ENCODE measurements at regions not wholly inside any gene's neighbourhood (a gene's known extent, or its start where the extent isn't known, plus 50 kb on each side); places are given as distances from the start of the nearest gene placed in this dataset.
A peak's percentile ranks its signal among the peaks of the same experiment; 100 is the strongest.
"Not testable (repeated sequence)": the region's sequence is repeated elsewhere in the genome, so short reads cannot be mapped to it uniquely, and the experiment has no call there.

GRCh38 chr1:146686777-146687366, 251.3 kb upstream of the NBPF12 start:
- BruUV-seq (replicated peaks); H3F3A ChIP-seq (ENCODE audit: insufficient read depth, low read depth); H3K9me3 ChIP-seq (ENCODE audit: insufficient read depth, low read depth); H3K27ac ChIP-seq; intact Hi-C loops (cut with micrococcal nuclease; ENCODE audit: unreplicated experiment); H3K36me3 ChIP-seq (ENCODE audit: low read depth); DNase-seq; CTCF ChIA-PET; POLR2A ChIA-PET (ENCODE audit: unreplicated experiment); H3K79me2 ChIP-seq (ENCODE audit: low read depth); H3K4me3 ChIP-seq; H4K20me1 ChIP-seq (ENCODE audit: insufficient read depth); H3K27me3 ChIP-seq (ENCODE audit: insufficient read depth, low read depth); H3K9me2 ChIP-seq (ENCODE audit: insufficient read depth); H3K4me1 ChIP-seq (replicated peaks; ENCODE audit: insufficient read depth); H2AFZ ChIP-seq; H3K4me2 ChIP-seq: not testable (repeated sequence)

GRCh38 chr1:146683126-146683429, 255.0 kb upstream of the NBPF12 start:
- H3K27me3 ChIP-seq (ENCODE audit: insufficient read depth, low read depth); DNase-seq; H3F3A ChIP-seq (ENCODE audit: insufficient read depth, low read depth); H3K79me2 ChIP-seq (ENCODE audit: low read depth); H4K20me1 ChIP-seq (ENCODE audit: insufficient read depth); H3K4me2 ChIP-seq; H3K27ac ChIP-seq; H3K36me3 ChIP-seq (ENCODE audit: low read depth); intact Hi-C loops (cut with micrococcal nuclease; ENCODE audit: unreplicated experiment); BruUV-seq (replicated peaks); H3K9me3 ChIP-seq (ENCODE audit: insufficient read depth, low read depth); H3K4me3 ChIP-seq; H2AFZ ChIP-seq; H3K4me1 ChIP-seq (replicated peaks; ENCODE audit: insufficient read depth); POLR2A ChIA-PET (ENCODE audit: unreplicated experiment); H3K9me2 ChIP-seq (ENCODE audit: insufficient read depth); CTCF ChIA-PET: not testable (repeated sequence)

- H3F3A ChIP-seq (ENCODE audit: insufficient read depth, low read depth); intact Hi-C loops (cut with micrococcal nuclease; ENCODE audit: unreplicated experiment); DNase-seq; BruUV-seq (replicated peaks); CTCF ChIA-PET; H3K9me3 ChIP-seq (ENCODE audit: insufficient read depth, low read depth); H3K4me3 ChIP-seq; H4K20me1 ChIP-seq (ENCODE audit: insufficient read depth); POLR2A ChIA-PET (ENCODE audit: unreplicated experiment); H3K27ac ChIP-seq; H3K36me3 ChIP-seq (ENCODE audit: low read depth); H3K79me2 ChIP-seq (ENCODE audit: low read depth); H3K27me3 ChIP-seq (ENCODE audit: insufficient read depth, low read depth); H3K4me2 ChIP-seq; H3K9me2 ChIP-seq (ENCODE audit: insufficient read depth); H2AFZ ChIP-seq; H3K4me1 ChIP-seq (replicated peaks; ENCODE audit: insufficient read depth): not testable (repeated sequence)
Observed at GRCh38 chr1:146682227-146683125, 255.6 kb upstream of the NBPF12 start.

DNA sequence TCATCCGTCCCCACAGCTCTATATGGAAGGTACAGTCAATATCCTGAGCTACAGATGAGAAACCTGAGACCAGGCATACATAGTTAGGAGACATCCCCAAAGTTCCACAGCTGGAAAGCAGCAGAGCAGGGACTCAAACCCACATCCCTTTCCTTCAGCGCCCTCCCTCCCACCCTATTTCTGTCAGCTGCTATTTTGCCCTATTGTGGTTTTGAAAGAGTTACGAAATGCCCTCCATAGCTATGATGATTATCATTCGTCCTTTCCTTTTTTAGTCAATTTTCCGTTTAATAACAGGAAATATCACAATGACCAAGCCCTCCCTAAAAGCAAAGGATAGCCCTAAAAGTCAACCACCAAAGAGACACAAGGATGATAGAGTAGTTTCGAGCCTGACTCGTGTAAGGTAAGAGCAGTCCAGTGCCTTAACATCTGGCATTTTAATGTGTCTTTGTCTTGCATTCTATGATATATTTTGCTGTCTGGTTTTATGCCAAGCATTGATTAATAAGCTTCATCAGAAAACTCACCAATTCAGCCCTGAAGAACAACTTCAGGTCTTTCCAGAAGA, 264.3 kb upstream of the NBPF12 start:
- H3K9me2 ChIP-seq (ENCODE audit: insufficient read depth); POLR2A ChIA-PET (ENCODE audit: unreplicated experiment); H3K36me3 ChIP-seq (ENCODE audit: low read depth); H3K4me1 ChIP-seq (replicated peaks; ENCODE audit: insufficient read depth); H3K4me3 ChIP-seq; H3F3A ChIP-seq (ENCODE audit: insufficient read depth, low read depth); H3K9me3 ChIP-seq (ENCODE audit: insufficient read depth, low read depth); H3K4me2 ChIP-seq; intact Hi-C loops (cut with micrococcal nuclease; ENCODE audit: unreplicated experiment); H3K27ac ChIP-seq; H3K79me2 ChIP-seq (ENCODE audit: low read depth); BruUV-seq (replicated peaks); CTCF ChIA-PET; DNase-seq; H3K27me3 ChIP-seq (ENCODE audit: insufficient read depth, low read depth); H4K20me1 ChIP-seq (ENCODE audit: insufficient read depth); H2AFZ ChIP-seq: not testable (repeated sequence)

- H3K4me1 ChIP-seq (replicated peaks; ENCODE audit: insufficient read depth); H3K79me2 ChIP-seq (ENCODE audit: low read depth); POLR2A ChIA-PET (ENCODE audit: unreplicated experiment); H4K20me1 ChIP-seq (ENCODE audit: insufficient read depth); H3F3A ChIP-seq (ENCODE audit: insufficient read depth, low read depth); intact Hi-C loops (cut with micrococcal nuclease; ENCODE audit: unreplicated experiment); CTCF ChIA-PET; H2AFZ ChIP-seq; H3K27me3 ChIP-seq (ENCODE audit: insufficient read depth, low read depth); BruUV-seq (replicated peaks); H3K9me3 ChIP-seq (ENCODE audit: insufficient read depth, low read depth); H3K36me3 ChIP-seq (ENCODE audit: low read depth); DNase-seq; H3K4me3 ChIP-seq; H3K9me2 ChIP-seq (ENCODE audit: insufficient read depth): not testable (repeated sequence)
- Histone ChIP-seq H3K4me2 (peak overlapping the region; percentile 13; the same call in 1 of the 2 replicates), H3K27ac (peak overlapping the region; percentile 44; the same call in 1 of the 2 replicates)
Observed at GRCh38 chr1:146672608-146673007, 265.5 kb upstream of the NBPF12 start.

DNA sequence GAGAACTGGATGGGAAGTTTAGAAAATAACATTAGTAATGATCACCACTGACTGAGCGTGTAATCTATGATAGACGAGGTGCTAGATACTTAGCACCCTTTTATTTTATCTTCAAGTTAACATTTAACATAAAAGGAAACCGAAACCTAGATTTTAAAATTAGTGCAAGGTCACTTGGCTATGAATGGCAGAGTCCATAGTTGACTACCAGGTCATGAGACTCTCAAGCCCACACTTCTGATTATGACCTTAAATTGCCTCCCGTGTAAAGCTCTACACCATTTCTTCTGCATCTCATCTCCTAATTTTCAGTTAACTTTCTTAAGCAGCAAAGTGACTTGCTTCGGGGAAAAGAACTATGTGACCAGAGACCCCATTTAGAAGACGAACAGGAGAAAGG, 266.5 kb upstream of the NBPF12 start:
- H3K4me3 ChIP-seq; H3K36me3 ChIP-seq (ENCODE audit: low read depth); H2AFZ ChIP-seq; H3K27ac ChIP-seq; BruUV-seq (replicated peaks); POLR2A ChIA-PET (ENCODE audit: unreplicated experiment); intact Hi-C loops (cut with micrococcal nuclease; ENCODE audit: unreplicated experiment); CTCF ChIA-PET; H3F3A ChIP-seq (ENCODE audit: insufficient read depth, low read depth); H3K9me2 ChIP-seq (ENCODE audit: insufficient read depth); H3K4me2 ChIP-seq; H4K20me1 ChIP-seq (ENCODE audit: insufficient read depth); H3K27me3 ChIP-seq (ENCODE audit: insufficient read depth, low read depth); H3K4me1 ChIP-seq (replicated peaks; ENCODE audit: insufficient read depth); H3K9me3 ChIP-seq (ENCODE audit: insufficient read depth, low read depth); H3K79me2 ChIP-seq (ENCODE audit: low read depth); DNase-seq: not testable (repeated sequence)

DNA sequence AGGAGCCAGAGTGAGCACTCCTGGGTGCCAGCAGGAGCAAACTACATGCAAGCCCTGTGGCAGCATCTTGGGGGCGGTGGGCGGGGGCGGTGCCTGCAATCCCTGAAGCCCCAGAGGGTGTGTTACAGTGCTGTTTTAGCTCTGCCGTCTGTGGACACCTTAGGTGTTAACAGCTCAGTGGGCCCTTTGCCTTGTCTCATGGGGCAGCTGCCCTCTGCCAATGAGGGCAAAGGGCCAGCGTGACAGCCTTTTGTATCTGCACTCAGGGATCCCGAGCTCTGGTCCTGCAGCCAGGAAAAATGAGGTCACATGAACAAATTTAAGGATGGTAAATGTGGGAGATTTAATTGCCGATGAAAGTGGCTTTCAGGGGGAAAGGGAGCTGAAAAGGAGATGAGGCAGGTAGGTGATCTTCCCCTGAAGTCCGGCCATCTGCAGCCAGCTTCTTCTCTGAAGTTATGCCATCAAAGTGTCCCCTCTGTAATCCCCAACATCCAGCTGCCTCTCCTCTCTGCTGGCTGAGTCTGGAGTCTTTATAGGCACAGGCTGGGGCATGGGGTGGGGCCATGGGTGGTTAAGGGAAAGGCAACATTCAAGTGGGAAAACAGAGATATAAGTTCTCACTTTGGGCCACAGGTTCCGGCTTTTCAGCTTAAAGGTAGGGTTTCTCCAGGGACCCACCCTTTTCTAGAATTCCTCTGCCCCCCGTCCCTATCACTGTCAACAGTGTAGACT, 267.1 kb upstream of the NBPF12 start:
- H3K9me3 ChIP-seq (ENCODE audit: insufficient read depth, low read depth); H2AFZ ChIP-seq; H3F3A ChIP-seq (ENCODE audit: insufficient read depth, low read depth); POLR2A ChIA-PET (ENCODE audit: unreplicated experiment); H3K27ac ChIP-seq; H3K9me2 ChIP-seq (ENCODE audit: insufficient read depth); H3K4me1 ChIP-seq (replicated peaks; ENCODE audit: insufficient read depth); H3K4me2 ChIP-seq; H3K27me3 ChIP-seq (ENCODE audit: insufficient read depth, low read depth); intact Hi-C loops (cut with micrococcal nuclease; ENCODE audit: unreplicated experiment); CTCF ChIA-PET; H4K20me1 ChIP-seq (ENCODE audit: insufficient read depth); H3K4me3 ChIP-seq; H3K79me2 ChIP-seq (ENCODE audit: low read depth); DNase-seq; BruUV-seq (replicated peaks); H3K36me3 ChIP-seq (ENCODE audit: low read depth): not testable (repeated sequence)
